ENCODE measurements at regions not wholly inside any gene's neighbourhood (a gene's known extent, or its start where the extent isn't known, plus 50 kb on each side); places are given as distances from the start of the nearest gene placed in this dataset.
A peak's percentile ranks its signal among the peaks of the same experiment; 100 is the strongest.

- TF ChIP-seq, protein P1, sequence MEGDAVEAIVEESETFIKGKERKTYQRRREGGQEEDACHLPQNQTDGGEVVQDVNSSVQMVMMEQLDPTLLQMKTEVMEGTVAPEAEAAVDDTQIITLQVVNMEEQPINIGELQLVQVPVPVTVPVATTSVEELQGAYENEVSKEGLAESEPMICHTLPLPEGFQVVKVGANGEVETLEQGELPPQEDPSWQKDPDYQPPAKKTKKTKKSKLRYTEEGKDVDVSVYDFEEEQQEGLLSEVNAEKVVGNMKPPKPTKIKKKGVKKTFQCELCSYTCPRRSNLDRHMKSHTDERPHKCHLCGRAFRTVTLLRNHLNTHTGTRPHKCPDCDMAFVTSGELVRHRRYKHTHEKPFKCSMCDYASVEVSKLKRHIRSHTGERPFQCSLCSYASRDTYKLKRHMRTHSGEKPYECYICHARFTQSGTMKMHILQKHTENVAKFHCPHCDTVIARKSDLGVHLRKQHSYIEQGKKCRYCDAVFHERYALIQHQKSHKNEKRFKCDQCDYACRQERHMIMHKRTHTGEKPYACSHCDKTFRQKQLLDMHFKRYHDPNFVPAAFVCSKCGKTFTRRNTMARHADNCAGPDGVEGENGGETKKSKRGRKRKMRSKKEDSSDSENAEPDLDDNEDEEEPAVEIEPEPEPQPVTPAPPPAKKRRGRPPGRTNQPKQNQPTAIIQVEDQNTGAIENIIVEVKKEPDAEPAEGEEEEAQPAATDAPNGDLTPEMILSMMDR (IDR thresholded peaks at IDR 0.05): no peak
- TF ChIP-seq POLR2A (IDR thresholded peaks at IDR 0.05): no peak
- H3K9me3 ChIP-seq: no peaks in the 10 kb centered on the region
- H3K4me3 ChIP-seq: peak overlapping the region in 2 of 12 donors; percentile 48 to 77
- intact Hi-C loops (cut with DNase I): loop anchor here in 2 of 10 donors (5.0 kb wide), 1 partner anchor 81 kb away; a partner anchor contains a TSS
- peaks cover 0 to 67% (median 10%) of the 10 kb centered on the region in 12 donors for H3K4me1 ChIP-seq
- ATAC-seq: no peak
- peak overlapping the region in 2 of 12 donors; percentile 89 to 96 for H3K27ac ChIP-seq
- H3K27me3 ChIP-seq: peaks cover 0 to 84% (median 16%) of the 10 kb centered on the region in 9 donors
- H3K36me3 ChIP-seq: no peaks in the 10 kb centered on the region
- no peak for DNase-seq
These were observed 100.8 kb downstream of the OR2B2 start for GRCh38 chr6:27811451-27811772.

DNA sequence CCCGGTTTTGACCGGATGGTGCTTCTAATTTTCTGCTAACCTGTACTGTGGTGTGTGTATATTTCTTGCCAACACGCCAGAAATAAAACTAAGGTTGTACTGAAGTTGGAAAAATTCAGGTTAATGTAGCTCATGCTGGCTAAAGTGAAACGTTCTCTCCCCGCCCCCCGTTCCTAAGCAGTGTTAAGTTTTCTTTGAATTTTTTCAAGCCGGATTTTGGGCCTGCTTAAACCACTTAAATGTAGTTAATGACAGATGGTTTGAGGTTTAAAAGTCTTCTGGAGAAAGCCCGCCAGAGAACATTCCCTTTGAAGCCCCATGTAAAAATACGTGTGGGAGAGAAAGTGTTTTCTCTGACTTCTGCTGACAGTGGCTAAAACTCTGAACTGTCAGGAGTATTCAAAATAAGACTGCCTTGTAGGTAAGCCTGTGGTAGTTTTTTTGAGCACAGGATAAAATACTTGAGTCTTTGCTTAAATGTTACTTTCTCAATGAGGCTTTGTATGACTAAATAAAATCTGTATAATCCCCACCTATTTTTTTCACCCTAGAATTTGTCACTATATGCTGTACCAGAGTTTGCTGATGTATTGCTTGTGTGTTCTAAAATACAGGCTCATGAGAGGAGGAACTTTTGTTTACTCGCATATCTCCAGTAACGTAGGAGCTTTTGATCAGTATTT, 101.3 kb downstream of the OR2B2 start:
- Histone ChIP-seq H3K4me3 (peak overlapping the region in 10 of 12 donors; percentile 37 to 77 (median 66)), H3K27me3 (peaks cover 0 to 82% (median 11%) of the 10 kb centered on the region in 9 donors), H3K27ac (peak overlapping the region in 11 of 12 donors; percentile 47 to 96 (median 79)), H3K36me3 (no peaks in the 10 kb centered on the region), H3K9me3 (no peaks in the 10 kb centered on the region), H3K4me1 (peaks cover 0 to 69% (median 10%) of the 10 kb centered on the region in 12 donors)
- no peak for ATAC-seq
- 36 to 43% (median 41%) methylated on average over 11 of the region's 11 CpGs for WGBS, 4 donors
- intact Hi-C loops (cut with DNase I): loop anchor here in 3 of 10 donors (1.0 to 5.0 kb wide), 2 partner anchors 27 to 81 kb away; a partner anchor contains a TSS
- DNase-seq: no peak
- no peak for TF ChIP-seq POLR2A (IDR thresholded peaks at IDR 0.05)
- TF ChIP-seq, protein P1 (IDR thresholded peaks at IDR 0.05): no peak

DNA sequence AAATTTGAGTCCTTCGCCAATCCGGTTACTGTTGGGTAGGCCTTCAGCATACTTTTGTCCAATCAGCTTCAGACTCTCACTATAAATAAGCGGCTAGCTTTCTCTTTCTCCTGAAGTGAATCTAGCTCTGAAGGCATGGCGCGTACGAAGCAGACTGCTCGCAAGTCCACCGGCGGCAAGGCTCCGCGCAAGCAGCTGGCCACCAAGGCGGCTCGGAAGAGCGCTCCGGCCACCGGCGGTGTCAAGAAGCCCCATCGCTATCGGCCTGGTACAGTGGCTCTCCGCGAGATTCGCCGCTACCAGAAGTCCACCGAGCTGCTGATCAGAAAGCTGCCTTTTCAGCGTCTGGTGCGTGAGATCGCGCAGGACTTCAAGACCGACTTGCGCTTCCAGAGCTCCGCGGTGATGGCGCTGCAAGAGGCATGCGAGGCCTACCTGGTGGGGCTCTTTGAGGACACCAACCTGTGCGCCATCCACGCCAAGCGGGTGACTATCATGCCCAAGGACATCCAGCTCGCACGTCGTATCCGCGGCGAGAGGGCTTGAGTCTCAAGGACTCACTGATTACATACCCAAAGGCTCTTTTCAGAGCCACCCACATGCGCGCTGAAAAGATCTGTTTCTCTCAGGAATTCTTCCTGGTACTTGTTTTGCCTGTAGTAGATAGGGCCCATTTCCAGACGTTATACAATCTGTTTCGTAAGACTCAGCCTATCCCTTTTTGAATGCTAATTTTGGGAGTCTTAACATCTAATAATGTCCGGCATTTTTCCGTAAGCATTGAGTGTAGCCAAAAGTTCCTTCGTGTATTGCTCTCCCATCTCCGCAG, 102.0 kb downstream of the OR2B2 start:
- DNase-seq (peak; percentile 58 to 78 (median 73)), ATAC-seq (peak; percentile 72 to 87 (median 82))
- 1 to 7% (median 3%) methylated on average over 12 to 51 of the region's 51 CpGs for WGBS, 4 donors
- intact Hi-C loops (cut with DNase I): loop anchor here in 3 of 10 donors (1.0 to 5.0 kb wide), 2 partner anchors 28 to 82 kb away; a partner anchor contains a TSS
- TF ChIP-seq POLR2A (IDR thresholded peaks at IDR 0.05): peak; percentile 69 to 98
- TF ChIP-seq, protein P1 (IDR thresholded peaks at IDR 0.05): no peak
- Histone ChIP-seq H3K4me3 (peak overlapping the region; percentile 32 to 77 (median 64)), H3K27me3 (peaks cover 0 to 81% (median 8%) of the 10 kb centered on the region in 9 donors), H3K27ac (peak overlapping the region; percentile 25 to 96 (median 76)), H3K4me1 (peaks cover 0 to 63% (median 10%) of the 10 kb centered on the region in 12 donors), H3K9me3 (no peaks in the 10 kb centered on the region), H3K36me3 (no peaks in the 10 kb centered on the region)
